H9 (cell line): ENCODE measurements at regions not wholly inside any gene's neighbourhood (a gene's known extent, or its start where the extent isn't known, plus 50 kb on each side); places are given as distances from the start of the nearest gene placed in this dataset.

Source experiments
- DNase-seq: peaks from one replicate; pipeline ENCODE4 v3.0.0-alpha.2; 2017
- H2AFZ ChIP-seq: one replicate; pipeline ENCODE4 v1.6.1; 2013; ENCODE audit warnings: mild to moderate bottlenecking, low read length, control low read depth, moderate library complexity
- H2AK5ac ChIP-seq: 2 replicates; pipeline ENCODE4 v1.6.1; 2013; ENCODE audit warnings: low read length, control low read depth, mixed read lengths; ENCODE audit not compliant: insufficient read length
- H2BK120ac ChIP-seq: one replicate; pipeline ENCODE4 v1.6.1; 2013; ENCODE audit warnings: low read depth, mild to moderate bottlenecking, low read length, control low read depth, inconsistent platforms; ENCODE audit not compliant: poor library complexity, severe bottlenecking
- H2BK12ac ChIP-seq: 2 replicates; pipeline ENCODE4 v1.6.1; 2013; ENCODE audit warnings: low read length, control low read depth, mixed read lengths, low read depth; ENCODE audit not compliant: insufficient read length
- H2BK15ac ChIP-seq: 2 replicates; pipeline ENCODE4 v1.6.1; 2013; ENCODE audit warnings: low read depth, low read length, control low read depth
- H2BK20ac ChIP-seq: one replicate; pipeline ENCODE4 v1.6.1; 2013; ENCODE audit warnings: low read depth, mild to moderate bottlenecking, low read length, control low read depth, inconsistent platforms; ENCODE audit not compliant: poor library complexity, severe bottlenecking
- H2BK5ac ChIP-seq: 2 replicates; pipeline ENCODE4 v1.6.1; 2013; ENCODE audit warnings: low read length, control low read depth, mixed read lengths; ENCODE audit not compliant: insufficient read length
- H3K14ac ChIP-seq: 2 replicates; pipeline ENCODE4 v1.6.1; 2013; ENCODE audit warnings: low read length, control low read depth; ENCODE audit not compliant: insufficient read depth
- H3K18ac ChIP-seq: 2 replicates; pipeline ENCODE4 v1.6.1; 2013; ENCODE audit warnings: low read depth, mild to moderate bottlenecking, mixed read lengths, low read length, control low read depth; ENCODE audit not compliant: insufficient read length
- H3K23ac ChIP-seq: 2 replicates; pipeline ENCODE4 v1.6.1; 2013; ENCODE audit warnings: low read length, control low read depth, mixed read lengths, low read depth; ENCODE audit not compliant: insufficient read length
- H3K23me2 ChIP-seq: 2 replicates; pipeline ENCODE4 v1.6.1; 2013; ENCODE audit warnings: low read depth, mild to moderate bottlenecking, mixed read lengths, low read length, control low read depth; ENCODE audit not compliant: insufficient read length, poor library complexity, severe bottlenecking
- H3K27ac ChIP-seq: 2 replicates; pipeline ENCODE4 v1.5.1; 2013; ENCODE audit warnings: low read length, control low read depth, mixed read lengths, low read depth; ENCODE audit not compliant: insufficient read length
- H3K27me3 ChIP-seq: 2 replicates; pipeline ENCODE4 v1.6.1; 2013; ENCODE audit warnings: low read length, control low read depth, inconsistent platforms; ENCODE audit not compliant: insufficient read depth
- H3K4ac ChIP-seq: 2 replicates; pipeline ENCODE4 v1.6.1; 2013; ENCODE audit warnings: low read depth, mild to moderate bottlenecking, control low read depth, inconsistent platforms, low read length, moderate library complexity
- H3K4me1 ChIP-seq: 2 replicates; pipeline ENCODE4 v1.6.1; 2013; ENCODE audit warnings: low read length, control low read depth, inconsistent platforms; ENCODE audit not compliant: insufficient read depth
- H3K4me2 ChIP-seq: 2 replicates; pipeline ENCODE4 v1.6.1; 2013; ENCODE audit warnings: low read length, control low read depth, mixed read lengths; ENCODE audit not compliant: insufficient read length, insufficient read depth
- H3K56ac ChIP-seq: 2 replicates; pipeline ENCODE4 v1.6.1; 2013; ENCODE audit warnings: low read depth, mild to moderate bottlenecking, mixed read lengths, low read length, control low read depth; ENCODE audit not compliant: insufficient read length
- H3K79me1 ChIP-seq: 2 replicates; pipeline ENCODE4 v1.6.1; 2013; ENCODE audit warnings: low read depth, mild to moderate bottlenecking, moderate library complexity, low read length, control low read depth, inconsistent platforms; ENCODE audit not compliant: insufficient read depth, poor library complexity, severe bottlenecking
- H3K79me2 ChIP-seq: 2 replicates; pipeline ENCODE4 v1.6.1; 2013; ENCODE audit warnings: low read length, control low read depth, inconsistent platforms; ENCODE audit not compliant: insufficient read depth
- H3K9ac ChIP-seq: 2 replicates; pipeline ENCODE4 v1.6.1; 2013; ENCODE audit warnings: low read length, control low read depth, mixed read lengths; ENCODE audit not compliant: insufficient read length; ENCODE audit errors: extremely low read depth
- H3K9me3 ChIP-seq: one replicate; pipeline ENCODE4 v1.6.1; 2013; ENCODE audit warnings: low read depth, low read length, inconsistent platforms; ENCODE audit not compliant: control insufficient read depth
- H3T11ph ChIP-seq: one replicate; pipeline ENCODE4 v1.6.1; 2013; ENCODE audit warnings: mild to moderate bottlenecking, low read length, control low read depth, inconsistent platforms
- H4K20me1 ChIP-seq: one replicate; pipeline ENCODE4 v1.6.1; 2013; ENCODE audit not compliant: control insufficient read depth, insufficient read length, insufficient read depth
- H4K5ac ChIP-seq: 2 replicates; pipeline ENCODE4 v1.6.1; 2013; ENCODE audit warnings: low read depth, mild to moderate bottlenecking, mixed read lengths, low read length, control low read depth; ENCODE audit not compliant: insufficient read length
- H4K8ac ChIP-seq: replicated peaks from 2 replicates; pipeline ENCODE4 v1.6.1; 2013; ENCODE audit warnings: low read length, control low read depth, mixed read lengths, low read depth; ENCODE audit not compliant: insufficient read length
- H4K91ac ChIP-seq: 2 replicates; pipeline ENCODE4 v1.6.1; 2013; ENCODE audit warnings: low read depth, mild to moderate bottlenecking, moderate library complexity, mixed read lengths, low read length, control low read depth; ENCODE audit not compliant: insufficient read length
- H3K27ac Mint-ChIP-seq, 3 experiments: 2 replicates in 2 of 3; 3 replicates in 1 of 3; pipeline ENCODE4 v1.8.0; 2020 to 2021; ENCODE audit warnings: mixed read lengths in 3 of 3, mild to moderate bottlenecking in 1 of 3, moderate library complexity in 1 of 3
- H3K27me3 Mint-ChIP-seq: 2 replicates; pipeline ENCODE4 v1.8.0; 2021; ENCODE audit warnings: low read depth, mild to moderate bottlenecking, moderate library complexity, mixed read lengths
- H3K36me3 Mint-ChIP-seq, 3 experiments: 2 replicates in 2 of 3; 3 replicates in 1 of 3; pipeline ENCODE4 v1.8.0; 2020 to 2021; ENCODE audit warnings: low read depth in 3 of 3, mixed read lengths in 3 of 3; ENCODE audit not compliant: insufficient read depth in 1 of 3
- H3K4me1 Mint-ChIP-seq, 2 experiments: 2 replicates each; pipeline ENCODE4 v1.8.0; 2020; ENCODE audit warnings: mixed read lengths in 2 of 2
- H3K4me3 Mint-ChIP-seq, 2 experiments: 2 replicates in 1 of 2; 3 replicates in 1 of 2; pipeline ENCODE4 v1.8.0; 2020 to 2021; ENCODE audit warnings: mild to moderate bottlenecking in 2 of 2, mixed read lengths in 2 of 2, moderate library complexity in 1 of 2
- H3K9me3 Mint-ChIP-seq, 2 experiments: 2 replicates in 1 of 2; 3 replicates in 1 of 2; pipeline ENCODE4 v1.8.0; 2020; ENCODE audit warnings: mild to moderate bottlenecking in 2 of 2, mixed read lengths in 2 of 2, moderate library complexity in 1 of 2
- WGBS: extraction: QIAGEN DNeasy Blood & Tissue Kit; methylation state at CpG from one replicate; pipeline ENCODE4 v1.1.7; 2013; ENCODE audit warnings: missing lambda C conversion rate, low lambda C conversion rate, mixed read lengths; ENCODE audit not compliant: insufficient read length; ENCODE audit errors: extremely low coverage; 5-methylcytosine and 5-hydroxymethylcytosine counted together
- TF ChIP-seq, protein P1 (sequence below): fragments of 200-600 bp; sonication (generic); conservative IDR thresholded peaks from 3 replicates; pipeline ENCODE4 v1.8.0; 2021; ENCODE audit warnings: antibody characterized with exemption, mild to moderate bottlenecking

DNA sequence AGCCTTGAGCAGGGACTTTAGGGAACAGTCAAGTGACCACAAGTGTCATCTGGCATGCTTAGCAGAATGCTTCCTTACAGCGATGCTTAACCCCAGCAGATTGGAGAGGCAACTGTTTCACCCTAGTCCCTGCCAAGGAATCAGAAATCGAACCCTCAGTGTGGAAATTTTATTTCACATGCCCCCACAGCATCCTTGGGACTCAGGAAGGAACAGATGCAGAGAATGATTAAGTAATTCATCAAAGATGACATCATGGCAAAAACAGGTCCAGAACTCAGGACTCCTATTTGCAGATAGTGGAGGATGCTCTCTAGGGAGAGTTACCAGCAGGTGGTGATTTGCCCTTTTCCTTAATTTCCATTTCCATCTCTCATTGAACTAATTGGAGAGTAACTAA, 333.0 kb upstream of the KAZN start:
- H3K79me2 ChIP-seq: no peaks in the 10 kb centered on the region
- no peak overlapping the region for H3K18ac ChIP-seq
- Mint-ChIP-seq H3K27ac (no peak overlapping the region), H3K9me3 (no peaks in the 10 kb centered on the region), H3K4me3 (no peak overlapping the region), H3K4me1 (peaks cover 12 to 13% of the 10 kb centered on the region in 2 experiments; a peak in 3 of 4 replicates), H3K27me3 (no peaks in the 10 kb centered on the region; the same call in 1 of the 2 replicates), H3K36me3 (no peaks in the 10 kb centered on the region)
- no peak overlapping the region for H4K8ac ChIP-seq
- no peaks in the 10 kb centered on the region for H3K27me3 ChIP-seq
- H2AK5ac ChIP-seq: no peak overlapping the region
- H2BK15ac ChIP-seq: no peak overlapping the region
- H2AFZ ChIP-seq: no peak overlapping the region
- no peak overlapping the region for H3K4me2 ChIP-seq
- no peak overlapping the region for H3K23ac ChIP-seq
- no peak overlapping the region for H4K5ac ChIP-seq
- H3K27ac ChIP-seq: no peak overlapping the region
- no peak overlapping the region for H4K91ac ChIP-seq
- H3K23me2 ChIP-seq: no peaks in the 10 kb centered on the region
- no CpG with 5 or more reads among the region's 2 CpGs for WGBS
- H3K79me1 ChIP-seq: no peaks in the 10 kb centered on the region
- H2BK12ac ChIP-seq: no peak overlapping the region
- no peak overlapping the region for H3K56ac ChIP-seq
- H3K4ac ChIP-seq: no peak overlapping the region
- no peak overlapping the region for H3T11ph ChIP-seq
- H2BK20ac ChIP-seq: no peak overlapping the region
- no peak for DNase-seq
- H3K4me1 ChIP-seq: peaks cover 3% of the 10 kb centered on the region; the same call in 1 of the 2 replicates
- H2BK5ac ChIP-seq: no peak overlapping the region
- TF ChIP-seq, protein P1, sequence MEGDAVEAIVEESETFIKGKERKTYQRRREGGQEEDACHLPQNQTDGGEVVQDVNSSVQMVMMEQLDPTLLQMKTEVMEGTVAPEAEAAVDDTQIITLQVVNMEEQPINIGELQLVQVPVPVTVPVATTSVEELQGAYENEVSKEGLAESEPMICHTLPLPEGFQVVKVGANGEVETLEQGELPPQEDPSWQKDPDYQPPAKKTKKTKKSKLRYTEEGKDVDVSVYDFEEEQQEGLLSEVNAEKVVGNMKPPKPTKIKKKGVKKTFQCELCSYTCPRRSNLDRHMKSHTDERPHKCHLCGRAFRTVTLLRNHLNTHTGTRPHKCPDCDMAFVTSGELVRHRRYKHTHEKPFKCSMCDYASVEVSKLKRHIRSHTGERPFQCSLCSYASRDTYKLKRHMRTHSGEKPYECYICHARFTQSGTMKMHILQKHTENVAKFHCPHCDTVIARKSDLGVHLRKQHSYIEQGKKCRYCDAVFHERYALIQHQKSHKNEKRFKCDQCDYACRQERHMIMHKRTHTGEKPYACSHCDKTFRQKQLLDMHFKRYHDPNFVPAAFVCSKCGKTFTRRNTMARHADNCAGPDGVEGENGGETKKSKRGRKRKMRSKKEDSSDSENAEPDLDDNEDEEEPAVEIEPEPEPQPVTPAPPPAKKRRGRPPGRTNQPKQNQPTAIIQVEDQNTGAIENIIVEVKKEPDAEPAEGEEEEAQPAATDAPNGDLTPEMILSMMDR: no peak
- H2BK120ac ChIP-seq: no peak overlapping the region
- no peaks in the 10 kb centered on the region for H4K20me1 ChIP-seq
- no peak overlapping the region for H3K9ac ChIP-seq
- no peaks in the 10 kb centered on the region for H3K9me3 ChIP-seq
- H3K14ac ChIP-seq: no peak overlapping the region
